Endothelial cell of umbilical vein (primary cell): ENCODE measurements at regions not wholly inside any gene's neighbourhood (a gene's known extent, or its start where the extent isn't known, plus 50 kb on each side); places are given as distances from the start of the nearest gene placed in this dataset.

Source experiments
- CTCF ChIP-seq, 2 donors: IDR thresholded peaks; 1 replicate in 1 of 2; 2 replicates in 1 of 2; pipeline ENCODE4 v1.5.1; 2011; ENCODE audit warnings: low read length in 2 of 2, mild to moderate bottlenecking in 2 of 2, moderate library complexity in 2 of 2, control low read depth in 1 of 2, inconsistent platforms in 1 of 2, low read depth in 1 of 2; ENCODE audit not compliant: insufficient read depth in 1 of 2; ENCODE audit errors: extremely low read depth in 1 of 2
- EZH2 ChIP-seq: IDR thresholded peaks from 2 replicates; pipeline ENCODE4 v1.6.1; 2012; ENCODE audit warnings: borderline replicate concordance, low read depth, mild to moderate bottlenecking, moderate library complexity, low read length, inconsistent platforms; ENCODE audit not compliant: severe bottlenecking
- POLR2A ChIP-seq: IDR thresholded peaks from 2 replicates; pipeline ENCODE4 v1.6.1; 2012; ENCODE audit warnings: low read depth, mild to moderate bottlenecking, control low read depth, low read length
- POLR2AphosphoS5 ChIP-seq: IDR thresholded peaks from 2 replicates; pipeline ENCODE4 v1.6.1; 2012; ENCODE audit warnings: low read depth, mild to moderate bottlenecking, control low read depth, low read length, moderate library complexity; ENCODE audit not compliant: insufficient read depth

- TF ChIP-seq POLR2A (no peak), CTCF (IDR thresholded peaks at IDR 0.05; ENCODE audit: extremely low read depth in 1 of 2, insufficient read depth in 1 of 2, low read depth in 1 of 2, low read length in 2 of 2) (no peak), POLR2AphosphoS5 (no peak), EZH2 (no peak)
These were observed 53.4 kb upstream of the DPP10 start for GRCh38 chr2:114389021-114389420.
